Ovary (tissue), 3 donors: ENCODE measurements at regions not wholly inside any gene's neighbourhood (a gene's known extent, or its start where the extent isn't known, plus 50 kb on each side); places are given as distances from the start of the nearest gene placed in this dataset.

Experiments used
- EP300 ChIP-seq: sonication (generic); formaldehyde crosslinking; IDR thresholded peaks from one replicate; pipeline ENCODE4 v1.6.1; 2017; ENCODE audit warnings: antibody characterized with exemption
- POLR2A ChIP-seq: fragments of 450-650 bp; IDR thresholded peaks from one replicate; pipeline ENCODE4 v1.6.1; 2017; ENCODE audit warnings: antibody characterized with exemption, mild to moderate bottlenecking, moderate library complexity
- TF ChIP-seq, protein P1 (sequence below), 3 donors: fragments of 450-650 bp in 2 of 3; fragments of 200-600 bp in 1 of 3; IDR thresholded peaks; one replicate each; pipeline versions ENCODE4 v1.5.1 to v1.8.0; 2016 to 2022; ENCODE audit warnings: antibody characterized with exemption in 3 of 3, mild to moderate bottlenecking in 1 of 3
- donor health status: DM: no; HTN: no; CAD: no.

DNA sequence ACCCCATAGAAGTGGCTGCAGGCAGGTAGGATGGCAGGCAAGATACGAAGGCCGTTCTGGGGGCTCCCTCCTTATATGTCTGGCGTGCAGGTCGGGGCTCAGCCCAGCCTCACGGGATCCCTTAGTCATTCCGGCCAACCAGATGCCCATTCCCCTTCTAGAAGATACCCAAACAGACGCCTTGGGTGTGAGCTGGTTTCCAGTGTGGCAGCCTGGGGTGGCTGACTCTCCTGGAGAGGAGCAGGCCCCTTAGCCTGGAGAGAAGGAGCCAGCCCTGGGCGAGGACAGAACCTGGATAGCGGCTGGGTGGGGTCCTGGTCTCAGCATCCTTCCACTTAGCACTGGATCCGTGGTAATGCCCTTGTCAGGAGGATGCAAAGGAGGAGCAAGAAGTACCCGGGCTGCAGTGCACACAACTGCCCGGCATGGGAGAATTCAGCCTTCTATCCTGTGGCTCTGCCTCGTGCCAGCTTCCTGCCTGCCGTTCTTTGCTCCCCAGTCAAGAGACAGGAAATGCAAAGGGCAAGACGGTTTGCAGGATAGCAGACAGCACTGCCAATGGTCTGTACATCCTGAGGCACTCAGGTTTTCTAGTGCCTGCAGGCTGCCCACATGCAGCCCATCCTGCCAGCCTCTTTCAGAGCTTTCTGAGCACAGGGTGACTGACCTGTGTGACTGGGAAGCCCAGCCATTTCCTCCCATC is 56.7 kb upstream of the WASF3 start:
- TF ChIP-seq POLR2A: no peak
- TF ChIP-seq, protein P1, sequence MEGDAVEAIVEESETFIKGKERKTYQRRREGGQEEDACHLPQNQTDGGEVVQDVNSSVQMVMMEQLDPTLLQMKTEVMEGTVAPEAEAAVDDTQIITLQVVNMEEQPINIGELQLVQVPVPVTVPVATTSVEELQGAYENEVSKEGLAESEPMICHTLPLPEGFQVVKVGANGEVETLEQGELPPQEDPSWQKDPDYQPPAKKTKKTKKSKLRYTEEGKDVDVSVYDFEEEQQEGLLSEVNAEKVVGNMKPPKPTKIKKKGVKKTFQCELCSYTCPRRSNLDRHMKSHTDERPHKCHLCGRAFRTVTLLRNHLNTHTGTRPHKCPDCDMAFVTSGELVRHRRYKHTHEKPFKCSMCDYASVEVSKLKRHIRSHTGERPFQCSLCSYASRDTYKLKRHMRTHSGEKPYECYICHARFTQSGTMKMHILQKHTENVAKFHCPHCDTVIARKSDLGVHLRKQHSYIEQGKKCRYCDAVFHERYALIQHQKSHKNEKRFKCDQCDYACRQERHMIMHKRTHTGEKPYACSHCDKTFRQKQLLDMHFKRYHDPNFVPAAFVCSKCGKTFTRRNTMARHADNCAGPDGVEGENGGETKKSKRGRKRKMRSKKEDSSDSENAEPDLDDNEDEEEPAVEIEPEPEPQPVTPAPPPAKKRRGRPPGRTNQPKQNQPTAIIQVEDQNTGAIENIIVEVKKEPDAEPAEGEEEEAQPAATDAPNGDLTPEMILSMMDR (IDR thresholded peaks at IDR 0.05): no peak
- no peak for TF ChIP-seq EP300
